Heart left ventricle (tissue), 16 donors: ENCODE measurements at regions not wholly inside any gene's neighbourhood (a gene's known extent, or its start where the extent isn't known, plus 50 kb on each side); places are given as distances from the start of the nearest gene placed in this dataset.
"Not testable (repeated sequence)": the region's sequence is repeated elsewhere in the genome, so short reads cannot be mapped to it uniquely, and the experiment has no call there.

Experiments used
- ATAC-seq, 4 donors: fragments of 200-7000 bp; cut with Tn5 transposase; one replicate each; pipeline ENCODE4 v1.9.1; 2020 to 2022; ENCODE audit warnings: moderate library complexity in 4 of 4, mild to moderate bottlenecking in 3 of 4, moderate number of reproducible peaks in 1 of 4
- DNase-seq, 5 donors: peaks; one replicate each; pipeline ENCODE4 v3.0.0-alpha.2; 2020
- H3K27ac ChIP-seq, 12 donors: fragments of 200-600 bp; sonication (generic) in 4 of 12; one replicate each; pipeline versions ENCODE4 v1.5.0 to v1.8.0; 2016 to 2022; ENCODE audit warnings: mild to moderate bottlenecking in 2 of 12
- H3K27me3 ChIP-seq, 9 donors: fragments of 200-600 bp; sonication (generic) in 2 of 9; one replicate each; pipeline versions ENCODE4 v1.5.1 to v1.8.0; 2016 to 2022; ENCODE audit warnings: mild to moderate bottlenecking in 3 of 9
- H3K36me3 ChIP-seq, 9 donors: fragments of 200-600 bp; sonication (generic) in 2 of 9; one replicate each; pipeline versions ENCODE4 v1.5.0 to v1.8.0; 2018 to 2022; ENCODE audit warnings: mild to moderate bottlenecking in 2 of 9
- H3K4me1 ChIP-seq, 12 donors: fragments of 200-600 bp; sonication (generic) in 4 of 12; one replicate each; pipeline versions ENCODE4 v1.5.0 to v1.8.0; 2016 to 2022; ENCODE audit warnings: mild to moderate bottlenecking in 3 of 12
- H3K4me3 ChIP-seq, 12 donors: fragments of 200-600 bp; sonication (generic) in 4 of 12; one replicate each; pipeline versions ENCODE4 v1.5.0 to v1.8.0; 2017 to 2022; ENCODE audit warnings: mild to moderate bottlenecking in 9 of 12, moderate library complexity in 4 of 12
- H3K9me3 ChIP-seq, 12 donors: fragments of 200-600 bp; sonication (generic) in 4 of 12; one replicate each; pipeline versions ENCODE4 v1.5.0 to v1.8.0; 2016 to 2022; ENCODE audit warnings: mild to moderate bottlenecking in 1 of 12
- WGBS, 4 donors: extraction: QIAGEN DNeasy Blood & Tissue Kit in 2 of 4; methylation state at CpG; one replicate each; pipeline versions ENCODE4 v1.1.5 to v1.1.7; 2013 to 2018; 5-methylcytosine and 5-hydroxymethylcytosine counted together
- intact Hi-C, 10 donors: fragments of 100-400 bp; cut with DNase I; formaldehyde crosslinking; loops; one replicate each; pipeline versions ENCODE4 v1.11.1 to v1.14.2; 2022
- TF ChIP-seq, protein P1 (sequence below), 12 donors: fragments of 200-600 bp; sonication (generic) in 4 of 12; IDR thresholded peaks; one replicate each; pipeline versions ENCODE4 v1.5.0 to v1.8.0; 2018 to 2022; ENCODE audit warnings: antibody characterized with exemption in 12 of 12, mild to moderate bottlenecking in 5 of 12
- donor health status: ischemic (EF 13 %, LVEDD 7.1; RV severe dilation, severe dysfunction).
- donor health status: healthy with polysubstance abuse.
- donor health status: DM: no; HTN: yes; CAD: no.
- donor health status: DM: no; HTN: no; CAD: no.
- donor health status: ischemic (EF 25% LVEDD 6.9; RV normal size, moderate dysfunction).
- donor health status: ischemic (EF 25% LVEDD 5.7; RV mildly dilated, moderate dysfunction).
- donor health status: healthy.
- donor health status: DM: yes; HTN: yes; CAD: no.
- donor health status: ischemic (EF 35%, LVEDD 5.7; RV mildly dilated, moderate dysfunction).
- donor health status: nonischemic (EF 11% LVEDD 7.7; RV severe dilation, severe dysfunction).
- donor health status: DM: yes; HTN: yes; CAD: no.
- donor health status: PGD.
- donor health status: ischemic (EF 29% LVEDD 5.4; RV normal size, mild dysfunction).
- donor health status: nonischemic (EF 23%, LVEDD 6.1; RV moderate dilation, normal function).

DNA sequence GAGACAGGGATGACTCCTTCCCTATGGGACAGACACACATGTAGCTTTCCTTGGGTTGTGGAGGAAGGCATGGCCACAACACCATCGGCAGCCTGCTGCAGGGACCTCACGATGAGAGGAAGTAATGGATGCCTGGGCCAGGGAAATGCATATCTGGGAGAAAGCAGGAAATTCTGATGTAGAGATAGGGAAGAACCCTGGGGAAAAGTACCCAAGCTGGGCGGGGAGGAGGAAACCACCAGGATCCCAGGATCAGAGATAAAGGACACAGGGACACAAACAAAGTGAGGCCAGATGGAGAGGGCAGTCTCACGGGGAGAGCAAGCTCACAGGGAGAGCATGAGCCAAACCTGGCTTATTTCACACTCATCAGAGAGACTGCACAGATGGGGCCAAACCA lies 294.7 kb upstream of the TEKT4 start:
- DNase-seq, intact Hi-C loops, H3K9me3 ChIP-seq, H3K4me1 ChIP-seq, H3K4me3 ChIP-seq, H3K27me3 ChIP-seq, ATAC-seq, H3K36me3 ChIP-seq: not testable (repeated sequence)
- 26 to 47% (median 39%) methylated on average over 4 of the region's 4 CpGs for WGBS, 4 donors
- H3K27ac ChIP-seq, result peak overlapping the region in 7 of 12 donors; percentile 14 to 72 (median 46)

DNA sequence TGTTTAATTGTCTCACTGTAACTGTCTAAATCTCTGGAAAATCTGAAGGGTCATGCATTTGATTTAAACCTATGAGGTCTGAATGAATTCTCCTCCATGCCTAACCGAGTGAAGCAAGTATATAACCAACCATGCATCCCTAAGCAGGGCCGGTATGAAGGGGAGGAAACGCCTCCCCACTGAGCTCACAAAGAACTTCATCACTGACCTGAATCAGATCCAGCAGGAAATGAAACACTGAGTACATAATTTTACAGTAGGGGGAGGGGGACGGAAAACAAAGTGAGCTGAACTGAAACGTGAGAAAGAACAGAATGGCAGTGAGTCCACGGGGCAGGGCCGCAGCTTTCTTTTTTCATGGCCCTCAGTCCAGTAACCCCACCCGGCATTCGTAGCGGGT lies 294.1 kb upstream of the TEKT4 start:
- intact Hi-C loops, H3K9me3 ChIP-seq, H3K27me3 ChIP-seq, H3K4me3 ChIP-seq, H3K4me1 ChIP-seq, ATAC-seq, H3K36me3 ChIP-seq: not testable (repeated sequence)
- H3K27ac ChIP-seq, result peak overlapping the region in 3 of 12 donors; percentile 24 to 72 (median 50)
- DNase-seq, result peak in 1 of 5 donors; percentile 14
- 42 to 71% (median 56%) methylated on average over 6 to 7 of the region's 10 CpGs for WGBS, 4 donors

DNA sequence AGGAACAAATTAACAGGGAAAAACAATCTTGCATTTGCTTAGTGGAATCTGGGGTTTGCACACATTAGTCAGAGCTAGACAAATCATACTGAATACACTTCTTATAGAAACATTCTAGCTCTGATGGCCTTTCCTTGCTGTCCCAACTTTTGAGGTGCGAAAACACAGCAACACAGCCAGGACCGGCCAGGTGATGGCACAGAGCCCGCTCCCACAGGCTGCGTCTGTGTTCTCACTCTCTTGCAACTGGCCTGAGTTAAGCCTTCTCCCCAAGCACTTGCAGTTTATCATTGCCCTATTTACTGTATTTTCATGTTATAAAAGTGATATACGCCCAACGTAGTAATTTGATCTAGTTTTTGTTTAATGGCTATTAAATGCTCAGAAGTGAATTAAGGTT lies 292.0 kb upstream of the TEKT4 start:
- H3K36me3 ChIP-seq, H3K9me3 ChIP-seq, H3K4me3 ChIP-seq, H3K27me3 ChIP-seq, intact Hi-C loops, DNase-seq, H3K27ac ChIP-seq, ATAC-seq, H3K4me1 ChIP-seq: not testable (repeated sequence)
- 92 to 95% (median 93%) methylated on average over 6 of the region's 6 CpGs for WGBS, 4 donors

DNA sequence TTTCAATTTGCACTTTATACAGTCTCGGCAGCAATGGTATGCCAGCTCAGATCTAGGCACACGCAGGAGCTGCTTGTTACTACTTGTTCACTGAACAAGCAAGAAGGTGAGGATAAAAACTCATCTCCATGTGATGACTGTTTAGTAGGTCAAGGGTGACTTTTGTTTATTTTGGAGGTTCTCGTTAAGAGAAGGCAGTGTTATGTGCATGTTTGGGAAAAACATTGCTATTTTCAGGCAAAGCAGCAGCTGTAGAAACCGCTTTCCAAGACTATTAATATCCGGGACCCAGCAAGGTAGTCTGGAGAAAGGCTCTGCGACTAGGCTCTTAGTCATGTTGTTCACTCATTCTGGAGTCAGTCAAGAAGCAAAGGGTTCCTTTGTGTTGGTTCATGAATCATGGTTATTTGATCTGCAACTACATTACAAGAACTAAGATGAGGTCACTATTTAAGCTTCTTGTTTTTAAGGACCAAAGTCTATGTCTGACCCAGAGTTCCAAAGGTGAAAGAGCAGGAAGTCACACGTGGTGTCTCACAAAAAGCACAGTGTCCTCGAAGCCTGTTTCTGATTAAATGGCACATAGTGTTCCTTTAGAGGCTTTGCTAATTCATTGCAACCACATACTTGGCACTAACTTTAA lies 288.0 kb upstream of the TEKT4 start:
- H3K9me3 ChIP-seq, intact Hi-C loops, H3K36me3 ChIP-seq, H3K27me3 ChIP-seq, DNase-seq, H3K4me1 ChIP-seq, H3K4me3 ChIP-seq, ATAC-seq: not testable (repeated sequence)
- WGBS, 4 donors, result 52 to 72% (median 57%) methylated on average over 8 of the region's 8 CpGs
- H3K27ac ChIP-seq, result peak overlapping the region in 1 of 12 donors; percentile 25

DNA sequence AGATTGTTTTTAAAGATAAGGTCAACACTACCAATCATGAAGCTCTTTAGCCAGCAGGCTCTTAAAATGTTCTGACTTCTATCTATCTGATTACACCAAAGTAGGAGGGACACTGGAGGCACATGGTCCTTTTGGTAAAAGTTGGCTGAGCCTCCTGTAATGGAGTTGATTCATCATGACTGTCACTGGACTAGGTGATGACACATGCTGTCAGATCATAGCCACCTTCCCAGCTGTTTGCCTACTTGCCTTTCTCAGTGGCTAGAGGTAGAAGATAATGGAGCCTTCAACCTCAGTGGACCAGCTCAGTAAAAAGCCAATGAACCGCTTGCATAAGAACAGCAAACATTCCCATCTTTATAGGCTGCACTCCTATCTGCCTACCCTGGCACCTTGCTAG lies 286.7 kb upstream of the TEKT4 start:
- H3K4me1 ChIP-seq, H3K36me3 ChIP-seq, H3K27me3 ChIP-seq, intact Hi-C loops, H3K4me3 ChIP-seq, DNase-seq, ATAC-seq, H3K27ac ChIP-seq, H3K9me3 ChIP-seq: not testable (repeated sequence)
- WGBS, 4 donors, result 71 to 77% methylated on average over 1 of the region's 1 CpG; no CpG with 5 or more reads in 2 of the 4 donors

DNA sequence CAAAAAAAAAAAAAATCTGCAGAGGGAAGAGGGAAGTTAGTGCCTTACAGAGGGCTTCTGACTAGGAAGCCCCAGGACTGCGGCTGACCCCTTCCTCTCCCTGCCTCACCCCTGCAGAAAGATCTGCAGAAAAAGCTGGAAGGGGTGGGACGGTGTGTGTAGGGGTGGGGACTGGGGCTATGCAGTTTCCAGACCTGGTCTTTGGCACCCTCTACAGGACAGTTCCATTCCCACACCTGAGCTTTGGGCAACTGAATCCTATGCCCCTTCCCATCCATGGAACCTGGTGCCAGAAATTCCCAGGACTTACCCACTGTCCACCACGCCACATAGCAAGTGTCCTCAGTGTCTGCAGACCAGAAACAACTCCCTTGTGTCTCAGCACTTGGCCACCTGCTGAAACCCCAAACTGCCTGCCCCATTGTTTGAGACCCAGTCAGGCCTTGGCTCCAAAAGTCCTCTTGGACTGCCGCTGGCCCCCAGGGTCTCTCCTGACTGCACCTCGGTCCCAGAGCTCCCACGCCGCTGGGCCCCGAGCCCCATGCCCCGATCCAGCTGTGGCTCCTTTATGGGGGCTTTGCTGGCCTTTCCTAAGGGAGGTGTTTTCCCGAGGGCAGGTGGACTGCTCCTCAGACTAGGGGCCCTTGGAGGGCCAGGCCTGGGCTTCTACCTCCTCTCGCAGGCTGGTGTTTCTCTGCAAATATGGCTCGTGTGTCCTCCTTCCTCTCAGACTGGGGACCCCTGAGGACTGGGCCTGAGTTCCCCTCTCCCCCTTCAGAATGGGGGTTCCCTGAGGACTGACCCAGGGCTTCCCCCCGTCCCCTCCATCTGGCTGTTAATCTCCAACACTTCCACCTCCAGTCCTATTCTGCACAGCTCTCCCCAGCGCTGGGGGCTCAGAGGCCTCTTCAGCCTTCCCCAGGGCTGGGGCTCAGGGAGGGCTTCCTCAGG lies 284.9 kb upstream of the TEKT4 start:
- peak in 1 of 5 donors; percentile 19 for DNase-seq
- H3K9me3 ChIP-seq, ATAC-seq, H3K4me3 ChIP-seq, H3K27ac ChIP-seq, H3K36me3 ChIP-seq, H3K4me1 ChIP-seq, H3K27me3 ChIP-seq, intact Hi-C loops: not testable (repeated sequence)
- 52 to 60% (median 58%) methylated on average over 8 to 14 of the region's 14 CpGs for WGBS, 4 donors
- TF ChIP-seq, protein P1, sequence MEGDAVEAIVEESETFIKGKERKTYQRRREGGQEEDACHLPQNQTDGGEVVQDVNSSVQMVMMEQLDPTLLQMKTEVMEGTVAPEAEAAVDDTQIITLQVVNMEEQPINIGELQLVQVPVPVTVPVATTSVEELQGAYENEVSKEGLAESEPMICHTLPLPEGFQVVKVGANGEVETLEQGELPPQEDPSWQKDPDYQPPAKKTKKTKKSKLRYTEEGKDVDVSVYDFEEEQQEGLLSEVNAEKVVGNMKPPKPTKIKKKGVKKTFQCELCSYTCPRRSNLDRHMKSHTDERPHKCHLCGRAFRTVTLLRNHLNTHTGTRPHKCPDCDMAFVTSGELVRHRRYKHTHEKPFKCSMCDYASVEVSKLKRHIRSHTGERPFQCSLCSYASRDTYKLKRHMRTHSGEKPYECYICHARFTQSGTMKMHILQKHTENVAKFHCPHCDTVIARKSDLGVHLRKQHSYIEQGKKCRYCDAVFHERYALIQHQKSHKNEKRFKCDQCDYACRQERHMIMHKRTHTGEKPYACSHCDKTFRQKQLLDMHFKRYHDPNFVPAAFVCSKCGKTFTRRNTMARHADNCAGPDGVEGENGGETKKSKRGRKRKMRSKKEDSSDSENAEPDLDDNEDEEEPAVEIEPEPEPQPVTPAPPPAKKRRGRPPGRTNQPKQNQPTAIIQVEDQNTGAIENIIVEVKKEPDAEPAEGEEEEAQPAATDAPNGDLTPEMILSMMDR (IDR thresholded peaks at IDR 0.05), result peak; percentile 28 to 73 (median 66)

DNA sequence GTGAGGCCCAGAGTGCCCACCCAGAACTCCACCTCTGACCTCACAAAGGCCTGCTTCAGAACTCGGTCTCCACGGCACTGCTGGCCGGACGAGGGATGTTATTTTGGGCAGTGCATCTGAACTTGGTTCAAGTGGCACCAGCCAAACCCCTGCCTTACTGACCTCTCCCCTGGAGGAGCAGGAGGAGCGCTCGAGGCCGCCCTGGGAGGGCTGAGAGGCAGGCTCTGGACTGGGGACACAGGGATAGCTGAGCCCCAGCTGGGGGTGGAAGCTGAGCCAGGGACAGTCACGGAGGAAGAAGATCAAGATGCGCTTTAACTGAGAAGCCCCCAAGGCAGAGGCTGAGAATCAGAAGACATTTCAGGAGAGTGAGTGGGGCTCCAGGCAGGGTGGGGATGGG lies 284.2 kb upstream of the TEKT4 start:
- H3K4me3 ChIP-seq, ATAC-seq, DNase-seq, H3K9me3 ChIP-seq, intact Hi-C loops, H3K36me3 ChIP-seq, H3K27ac ChIP-seq, H3K4me1 ChIP-seq, H3K27me3 ChIP-seq: not testable (repeated sequence)
- 62 to 76% (median 71%) methylated on average over 9 of the region's 9 CpGs for WGBS, 4 donors

DNA sequence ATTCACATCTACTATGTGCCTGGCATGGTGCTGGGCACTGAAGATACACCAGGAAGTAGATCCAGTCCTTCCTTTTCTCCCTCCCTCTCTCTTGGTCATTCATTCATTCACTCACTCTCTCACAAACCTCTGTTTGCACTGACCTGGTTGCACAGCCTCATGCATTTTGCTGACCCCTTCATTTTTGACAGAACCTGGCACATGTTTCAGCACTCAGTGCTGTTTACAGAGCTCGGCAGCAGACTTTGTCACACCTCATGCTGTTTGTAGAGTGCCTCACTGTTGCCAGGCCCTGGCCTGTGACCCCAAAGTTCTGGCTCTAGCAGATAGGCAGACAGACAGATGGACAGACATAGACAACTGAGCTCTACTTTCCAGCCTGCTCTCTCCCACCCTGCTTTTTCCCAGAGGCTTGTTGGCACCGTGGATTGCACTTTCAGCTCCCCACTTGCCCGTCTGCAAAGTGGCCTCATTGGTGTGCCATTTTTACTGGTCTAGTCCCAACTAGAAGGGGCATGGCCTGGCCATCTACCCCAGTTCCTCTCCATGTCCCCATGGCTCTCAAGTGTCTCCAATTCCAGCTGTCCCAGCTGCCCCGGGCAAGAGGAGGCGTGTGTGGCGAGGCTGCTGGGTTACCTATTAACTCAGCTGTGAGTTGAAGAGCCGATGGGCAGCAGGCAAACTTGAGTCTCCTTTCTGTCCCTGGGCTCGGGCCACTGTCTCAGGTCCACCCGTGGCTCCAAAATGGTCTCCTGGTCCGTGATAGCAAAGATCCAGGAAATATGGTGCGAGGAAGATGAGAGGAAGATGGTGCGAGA lies 277.0 kb upstream of the TEKT4 start:
- DNase-seq, intact Hi-C loops, ATAC-seq, H3K36me3 ChIP-seq, H3K9me3 ChIP-seq, H3K27me3 ChIP-seq, H3K4me3 ChIP-seq, H3K4me1 ChIP-seq, H3K27ac ChIP-seq: not testable (repeated sequence)
- 77 to 83% (median 81%) methylated on average over 12 of the region's 12 CpGs for WGBS, 4 donors

DNA sequence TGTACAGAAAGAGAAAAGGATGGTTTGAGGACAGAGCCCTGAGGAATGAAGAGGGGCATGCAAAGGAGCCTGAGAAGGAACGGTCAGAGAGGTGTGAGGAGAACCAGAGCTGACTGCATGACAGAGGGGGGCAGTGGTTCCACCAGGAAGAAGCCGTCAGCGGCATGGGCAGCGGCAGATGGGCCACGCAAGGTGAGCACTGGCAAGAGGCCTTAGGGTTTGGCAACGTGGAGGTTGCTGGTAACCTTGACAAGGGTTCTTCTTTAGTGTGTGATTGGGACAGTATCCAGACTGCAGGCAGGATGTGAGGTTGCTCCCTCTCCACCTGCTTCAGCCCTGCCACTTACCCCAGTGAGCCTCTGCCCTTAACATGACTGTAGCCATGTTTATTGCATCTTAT lies 275.3 kb upstream of the TEKT4 start:
- not testable (repeated sequence) for ATAC-seq

More for the DNA sequence above, 275.3 kb upstream of the TEKT4 start:
- H3K9me3 ChIP-seq, H3K4me3 ChIP-seq, H3K27ac ChIP-seq, H3K27me3 ChIP-seq, H3K4me1 ChIP-seq, DNase-seq, intact Hi-C loops, H3K36me3 ChIP-seq: not testable (repeated sequence)
- 70 to 83% (median 79%) methylated on average over 6 of the region's 6 CpGs for WGBS, 4 donors
